Karpas-422 (cell line): ENCODE measurements at regions not wholly inside any gene's neighbourhood (a gene's known extent, or its start where the extent isn't known, plus 50 kb on each side); places are given as distances from the start of the nearest gene placed in this dataset.

Experiments used
- DNase-seq: peaks from one replicate; pipeline ENCODE4 v3.0.0-alpha.2; 2015
- H2AFZ ChIP-seq: fragments of 200-600 bp; sonication (generic); 2 replicates; pipeline ENCODE4 v1.6.1; 2014; ENCODE audit warnings: antibody characterized with exemption, low read length, mixed read lengths
- H3K27ac ChIP-seq: fragments of 200-600 bp; sonication (generic); 2 replicates; pipeline ENCODE4 v1.5.1; 2014; ENCODE audit warnings: mild to moderate bottlenecking, low read length, moderate library complexity
- H3K27me3 ChIP-seq: fragments of 200-600 bp; sonication (generic); 2 replicates; pipeline ENCODE4 v1.6.1; 2014; ENCODE audit warnings: low read length, mixed read lengths
- H3K36me3 ChIP-seq: fragments of 200-600 bp; sonication (generic); 2 replicates; pipeline ENCODE4 v1.6.1; 2014; ENCODE audit warnings: low read length, mixed read lengths; ENCODE audit not compliant: insufficient read depth
- H3K4me1 ChIP-seq: fragments of 200-600 bp; sonication (generic); 2 replicates; pipeline ENCODE4 v1.6.1; 2014; ENCODE audit warnings: mild to moderate bottlenecking, low read length, mixed read lengths
- H3K4me2 ChIP-seq: fragments of 200-600 bp; sonication (generic); 2 replicates; pipeline ENCODE4 v1.6.1; 2014; ENCODE audit warnings: low read length, low read depth, mild to moderate bottlenecking; ENCODE audit not compliant: poor library complexity, severe bottlenecking
- H3K4me3 ChIP-seq: fragments of 200-600 bp; sonication (generic); 2 replicates; pipeline ENCODE4 v1.5.1; 2014; ENCODE audit warnings: mild to moderate bottlenecking, antibody characterized with exemption, low read length, mixed read lengths
- H3K79me2 ChIP-seq: fragments of 200-600 bp; sonication (generic); 2 replicates; pipeline ENCODE4 v1.6.1; 2014; ENCODE audit warnings: mild to moderate bottlenecking, low read length, mixed read lengths
- H3K9ac ChIP-seq: fragments of 200-600 bp; sonication (generic); 2 replicates; pipeline ENCODE4 v1.6.0; 2014; ENCODE audit warnings: low read length
- H3K9me2 ChIP-seq: fragments of 200-600 bp; sonication (generic), shearing (Covaris generic); replicated peaks from 2 replicates; pipeline ENCODE4 v1.6.0; 2014; ENCODE audit warnings: mild to moderate bottlenecking, low read length, moderate library complexity; ENCODE audit not compliant: insufficient read depth
- H3K9me3 ChIP-seq: fragments of 300-700, 200-600 bp; sonication (generic); 2 replicates; pipeline ENCODE4 v1.6.1; 2014; ENCODE audit warnings: low read length, mixed read lengths
- H4K20me1 ChIP-seq: fragments of 200-600 bp; sonication (generic); 2 replicates; pipeline ENCODE4 v1.6.1; 2014; ENCODE audit warnings: mild to moderate bottlenecking, antibody characterized with exemption, low read length, low read depth; ENCODE audit not compliant: insufficient read depth

DNA sequence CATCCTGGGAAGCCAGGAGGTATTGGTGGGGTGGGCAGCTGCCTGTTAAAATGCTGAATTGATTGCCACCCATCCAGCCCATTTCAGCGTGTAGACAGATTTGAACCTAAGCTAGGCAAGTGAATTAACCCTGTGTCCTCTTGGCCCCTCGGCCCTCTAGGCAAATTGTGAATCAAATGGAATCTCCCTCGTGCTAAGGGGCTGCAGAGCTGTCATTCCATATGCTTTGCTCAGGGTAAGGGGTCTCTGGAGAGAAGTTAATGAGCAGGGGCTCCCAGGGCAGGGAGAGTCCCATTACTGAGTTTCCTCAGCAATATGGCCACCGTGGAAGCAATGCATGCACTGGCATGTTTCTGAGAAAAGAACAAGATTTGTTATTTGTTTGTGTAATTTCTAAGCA, 117.7 kb upstream of the RCN1 start:
- DNase-seq, result no peak
- Histone ChIP-seq H3K9me2 (no peaks in the 10 kb centered on the region), H3K27me3 (0 out of 2 replicates have a peak, but pooled peaks cover 2% of the 10 kb centered on the region), H4K20me1 (no peaks in the 10 kb centered on the region), H3K4me3 (no peak overlapping the region), H3K9me3 (no peaks in the 10 kb centered on the region), H3K27ac (no peak overlapping the region), H3K79me2 (no peaks in the 10 kb centered on the region), H3K4me1 (peaks cover 4% of the 10 kb centered on the region), H3K36me3 (no peaks in the 10 kb centered on the region), H3K9ac (no peak overlapping the region), H3K4me2 (no peak overlapping the region), H2AFZ (no peak overlapping the region)

DNA sequence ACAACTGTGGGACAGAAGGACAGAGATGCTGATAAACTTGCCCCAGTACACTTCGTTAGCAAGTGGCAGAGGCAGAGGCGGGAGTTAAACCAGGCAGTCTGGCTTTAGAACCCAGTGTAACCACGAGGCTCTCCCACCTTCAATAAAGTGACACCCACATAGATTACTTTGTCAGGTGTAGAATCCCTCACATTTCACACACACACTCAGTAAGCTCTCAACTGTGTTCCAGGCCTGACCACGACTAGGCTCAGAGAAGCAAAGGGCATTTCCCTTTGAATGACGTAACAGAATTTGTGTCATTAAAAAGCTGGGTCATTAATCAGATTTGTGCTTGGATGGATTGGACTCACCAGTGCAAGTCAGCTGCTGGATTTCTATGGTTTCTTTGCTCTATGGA, 118.3 kb upstream of the RCN1 start:
- Histone ChIP-seq H3K9me2 (no peaks in the 10 kb centered on the region), H3K27me3 (0 out of 2 replicates have a peak, but pooled peaks cover 2% of the 10 kb centered on the region), H3K4me2 (no peak overlapping the region), H2AFZ (no peak overlapping the region), H3K27ac (no peak overlapping the region), H3K4me1 (peaks cover 6% of the 10 kb centered on the region), H3K79me2 (no peaks in the 10 kb centered on the region), H4K20me1 (no peaks in the 10 kb centered on the region), H3K9me3 (no peaks in the 10 kb centered on the region), H3K9ac (no peak overlapping the region), H3K4me3 (no peak overlapping the region), H3K36me3 (no peaks in the 10 kb centered on the region)
- no peak for DNase-seq

DNA sequence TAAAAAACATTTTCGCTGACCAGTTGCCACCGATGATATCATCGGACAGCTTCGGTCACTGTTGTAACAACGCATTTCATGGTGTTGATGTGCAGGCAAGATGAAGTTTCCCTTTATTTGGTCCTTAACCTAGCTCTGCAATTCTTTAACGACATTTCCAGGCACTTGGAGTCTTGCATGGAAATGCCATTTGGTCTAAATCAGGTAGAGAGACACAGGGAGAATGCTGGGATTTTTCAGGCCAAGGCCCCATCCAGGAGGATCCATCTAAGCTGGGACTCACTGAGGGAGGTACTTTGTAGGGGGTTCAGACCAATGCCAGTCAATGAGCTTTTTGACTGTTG, 121.5 kb upstream of the RCN1 start:
- Histone ChIP-seq H3K27ac (no peak overlapping the region), H3K79me2 (no peaks in the 10 kb centered on the region), H3K4me1 (peaks cover 6% of the 10 kb centered on the region), H4K20me1 (no peaks in the 10 kb centered on the region), H3K36me3 (no peaks in the 10 kb centered on the region), H3K27me3 (0 out of 2 replicates have a peak, but pooled peaks cover 2% of the 10 kb centered on the region), H3K9me2 (no peaks in the 10 kb centered on the region), H2AFZ (no peak overlapping the region), H3K4me2 (no peak overlapping the region), H3K4me3 (no peak overlapping the region), H3K9me3 (no peaks in the 10 kb centered on the region), H3K9ac (no peak overlapping the region)
- DNase-seq, result no peak

DNA sequence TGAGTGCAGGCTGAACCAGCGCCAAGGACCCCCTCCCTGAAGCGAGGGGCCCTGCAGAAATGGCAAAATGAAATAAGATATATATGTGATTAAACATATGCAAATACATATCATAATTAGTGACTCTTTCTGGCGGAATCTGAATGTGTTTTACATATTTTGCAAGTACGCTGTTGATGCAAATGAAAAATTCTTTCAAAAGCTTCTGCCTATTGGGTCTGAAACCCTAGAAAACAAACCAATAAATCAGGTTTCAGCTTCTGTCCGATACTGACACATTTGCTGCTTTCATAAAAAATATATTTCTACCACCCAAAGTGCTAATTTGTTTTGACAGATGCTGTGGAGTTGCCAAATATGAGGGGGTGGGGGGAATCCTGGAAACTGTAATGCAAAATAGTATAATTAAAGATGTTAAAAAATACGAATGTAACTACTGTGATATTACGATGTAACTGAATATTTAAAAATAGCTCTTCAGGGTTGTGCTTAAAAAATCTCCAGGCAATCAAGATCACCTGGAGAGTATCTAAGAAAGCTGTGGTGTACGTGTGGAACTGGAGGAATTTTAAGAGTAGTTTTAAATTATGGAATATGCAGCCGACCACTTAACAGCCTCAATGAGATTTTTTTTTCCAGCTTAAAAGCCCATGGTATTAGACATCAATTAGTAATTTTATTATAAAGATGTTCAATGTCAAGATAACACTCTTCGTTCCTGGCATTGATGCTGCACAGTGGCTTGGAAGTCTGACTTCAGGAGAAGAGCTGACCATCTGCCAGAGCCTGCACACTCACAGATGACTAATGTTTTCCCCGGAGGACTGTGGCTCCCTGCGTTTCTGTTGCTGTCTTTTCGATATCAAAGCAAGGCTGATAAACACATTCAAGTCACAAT, 122.2 kb upstream of the RCN1 start:
- no peaks in the 10 kb centered on the region for H3K79me2 ChIP-seq
- no peaks in the 10 kb centered on the region for H3K9me3 ChIP-seq
- peaks cover 6% of the 10 kb centered on the region for H3K4me1 ChIP-seq
- H3K4me2 ChIP-seq, result no peak overlapping the region
- no peak overlapping the region for H2AFZ ChIP-seq
- H3K27ac ChIP-seq, result no peak overlapping the region
- no peak for DNase-seq
- no peaks in the 10 kb centered on the region for H3K9me2 ChIP-seq
- H3K9ac ChIP-seq, result no peak overlapping the region
- H4K20me1 ChIP-seq, result no peaks in the 10 kb centered on the region
- H3K27me3 ChIP-seq, result 0 out of 2 replicates have a peak, but pooled peaks cover 2% of the 10 kb centered on the region
- no peaks in the 10 kb centered on the region for H3K36me3 ChIP-seq
- H3K4me3 ChIP-seq, result no peak overlapping the region

DNA sequence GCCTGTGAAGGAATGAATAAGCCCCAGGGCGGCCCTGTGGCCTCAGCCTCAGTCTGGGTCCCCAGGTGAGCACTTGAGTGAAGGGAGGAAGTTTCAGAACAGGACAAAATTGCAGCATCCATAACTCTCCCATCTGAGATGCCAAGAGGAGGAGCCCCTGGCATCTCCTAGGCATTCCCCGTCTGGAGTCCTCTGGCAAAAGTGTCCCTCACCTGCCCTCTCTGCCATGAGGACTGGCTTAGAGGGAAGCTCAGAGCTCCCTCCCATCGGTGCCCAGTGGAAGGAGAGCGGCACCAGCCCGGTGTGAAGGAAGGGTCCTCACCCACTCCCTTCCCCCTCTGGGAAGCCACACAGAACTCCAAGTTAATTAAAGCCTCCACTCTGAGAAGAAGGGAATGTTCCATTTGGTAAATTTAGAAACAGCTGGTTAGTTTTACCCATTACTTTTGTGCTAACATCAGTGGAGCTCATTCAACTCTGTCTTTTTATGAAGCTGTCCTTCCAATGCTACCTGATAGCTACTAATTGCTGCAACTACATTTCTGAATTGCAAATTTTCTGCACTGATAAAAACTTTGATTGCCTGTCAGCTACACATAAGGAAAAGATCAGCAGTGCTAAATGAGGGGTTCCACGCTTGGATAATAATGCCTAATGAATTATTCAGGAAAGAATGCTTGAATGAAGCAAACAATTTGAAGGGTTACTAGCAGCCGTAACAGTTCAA, 123.3 kb upstream of the RCN1 start:
- Histone ChIP-seq H3K9me2 (no peaks in the 10 kb centered on the region), H3K4me2 (no peak overlapping the region), H3K4me3 (no peak overlapping the region), H3K79me2 (no peaks in the 10 kb centered on the region), H2AFZ (no peak overlapping the region), H3K36me3 (no peaks in the 10 kb centered on the region), H3K27ac (no peak overlapping the region), H3K9me3 (no peaks in the 10 kb centered on the region), H3K27me3 (no peaks in the 10 kb centered on the region), H3K9ac (no peak overlapping the region), H4K20me1 (no peaks in the 10 kb centered on the region), H3K4me1 (peaks cover 6% of the 10 kb centered on the region)
- no peak for DNase-seq

DNA sequence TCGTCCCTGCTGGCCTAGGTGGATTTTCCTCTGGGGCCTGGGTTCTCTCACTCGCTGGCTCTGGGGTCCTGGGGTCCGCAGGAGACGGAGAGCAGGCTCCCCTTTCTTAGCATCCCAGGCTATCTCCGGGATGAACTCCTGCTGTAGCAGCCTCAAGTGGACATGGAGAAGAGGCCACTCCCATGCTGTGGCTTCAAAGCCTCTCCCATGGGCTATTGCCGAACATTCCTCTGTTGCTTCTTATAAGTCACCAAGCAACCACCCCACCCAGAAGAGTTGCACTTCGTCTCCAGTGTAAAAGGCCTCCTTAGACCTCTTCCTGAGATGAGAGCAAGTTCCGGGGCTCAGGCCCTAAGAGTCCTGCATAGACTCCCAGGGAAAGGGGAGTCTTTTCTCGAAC, 124.0 kb upstream of the RCN1 start:
- no peaks in the 10 kb centered on the region for H3K9me3 ChIP-seq
- no peak overlapping the region for H3K27ac ChIP-seq
- no peaks in the 10 kb centered on the region for H3K9me2 ChIP-seq
- no peak overlapping the region for H3K4me2 ChIP-seq
- no peaks in the 10 kb centered on the region for H4K20me1 ChIP-seq
- H3K36me3 ChIP-seq, result no peaks in the 10 kb centered on the region
- no peaks in the 10 kb centered on the region for H3K27me3 ChIP-seq
- no peaks in the 10 kb centered on the region for H3K79me2 ChIP-seq
- no peak overlapping the region for H3K9ac ChIP-seq
- no peak overlapping the region for H3K4me3 ChIP-seq
- DNase-seq, result no peak
- H2AFZ ChIP-seq, result no peak overlapping the region
- H3K4me1 ChIP-seq, result peaks cover 6% of the 10 kb centered on the region

DNA sequence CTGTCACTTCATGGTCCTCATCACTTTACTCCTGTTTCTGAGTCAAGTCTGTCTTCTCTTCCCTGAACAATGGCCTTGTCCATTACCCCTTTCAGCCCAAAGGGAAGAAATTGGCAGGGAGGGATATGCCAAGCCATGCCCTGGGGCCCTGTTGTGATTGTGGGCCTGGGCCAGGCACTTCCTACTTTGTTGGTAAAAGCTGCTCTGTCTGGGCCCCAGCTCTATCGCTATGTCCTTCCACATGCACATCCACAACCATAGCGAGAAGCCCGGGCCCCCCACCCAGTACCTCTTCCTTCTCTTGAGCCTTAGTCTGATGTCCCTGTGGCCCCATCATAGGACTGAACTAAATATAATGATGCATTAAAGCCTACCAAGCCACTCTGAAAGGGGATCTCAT, 126.7 kb upstream of the RCN1 start:
- no peak overlapping the region for H3K4me3 ChIP-seq
- no peaks in the 10 kb centered on the region for H3K9me2 ChIP-seq
- H3K9ac ChIP-seq, result no peak overlapping the region
- no peak overlapping the region for H3K4me2 ChIP-seq
- no peaks in the 10 kb centered on the region for H3K27me3 ChIP-seq
- H3K27ac ChIP-seq, result no peak overlapping the region
- H3K4me1 ChIP-seq, result peaks cover 6% of the 10 kb centered on the region
- H3K79me2 ChIP-seq, result no peaks in the 10 kb centered on the region
- DNase-seq, result no peak
- H2AFZ ChIP-seq, result no peak overlapping the region
- H3K36me3 ChIP-seq, result no peaks in the 10 kb centered on the region
- no peaks in the 10 kb centered on the region for H3K9me3 ChIP-seq
- H4K20me1 ChIP-seq, result no peaks in the 10 kb centered on the region

DNA sequence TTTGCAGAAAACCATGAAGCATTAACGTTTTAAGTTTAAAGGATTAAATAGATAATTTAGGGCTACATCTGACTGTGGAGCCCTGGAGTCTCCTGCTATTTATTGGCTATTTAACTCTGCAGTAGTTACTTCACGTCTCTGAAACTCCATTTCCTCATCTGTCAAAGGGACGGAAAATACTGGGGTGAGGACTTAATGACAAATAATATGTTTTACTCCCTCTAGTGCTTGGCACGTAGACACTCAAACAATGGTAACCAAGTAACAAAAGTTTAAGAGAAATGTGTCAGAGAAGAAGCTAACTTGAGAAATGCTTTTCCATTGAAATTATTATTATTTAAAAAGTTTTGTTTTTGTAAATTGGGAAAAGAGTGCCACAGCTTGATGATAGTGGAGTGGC, 130.7 kb upstream of the RCN1 start:
- Histone ChIP-seq H3K4me1 (no peaks in the 10 kb centered on the region), H3K36me3 (no peaks in the 10 kb centered on the region), H3K79me2 (no peaks in the 10 kb centered on the region), H3K27me3 (no peaks in the 10 kb centered on the region), H2AFZ (no peak overlapping the region), H4K20me1 (no peaks in the 10 kb centered on the region), H3K27ac (no peak overlapping the region), H3K9me3 (no peaks in the 10 kb centered on the region), H3K9me2 (no peaks in the 10 kb centered on the region), H3K4me3 (no peak overlapping the region), H3K9ac (no peak overlapping the region), H3K4me2 (no peak overlapping the region)
- DNase-seq, result no peak
